RWPE2 (cell line): ENCODE measurements at regions not wholly inside any gene's neighbourhood (a gene's known extent, or its start where the extent isn't known, plus 50 kb on each side); places are given as distances from the start of the nearest gene placed in this dataset.
A peak's percentile ranks its signal among the peaks of the same experiment; 100 is the strongest.

Experiments
- ATAC-seq: fragments of 200-7000 bp; cut with Tn5 transposase; 3 replicates; pipeline ENCODE4 v1.9.1; 2021; ENCODE audit warnings: low read depth
- DNase-seq: peaks from one replicate; pipeline ENCODE4 v3.0.0-alpha.2; 2020; ENCODE audit warnings: low spot score
- H3K27ac ChIP-seq: fragments of 450-650 bp; 2 replicates; pipeline ENCODE4 v1.5.1; 2017; ENCODE audit warnings: mild to moderate bottlenecking; ENCODE audit not compliant: poor library complexity, severe bottlenecking
- H3K27me3 ChIP-seq: fragments of 250-450 bp; sonication (Bioruptor Pico); 2 replicates; pipeline ENCODE4 v1.5.1; 2021; ENCODE audit warnings: mild to moderate bottlenecking, moderate library complexity; ENCODE audit not compliant: insufficient read depth, poor library complexity, severe bottlenecking
- H3K36me3 ChIP-seq: fragments of 250-450 bp; sonication (Bioruptor Pico); 2 replicates; pipeline ENCODE4 v1.5.1; 2020; ENCODE audit warnings: low read depth, mild to moderate bottlenecking, moderate library complexity
- H3K4me1 ChIP-seq: fragments of 250-450 bp; sonication (Bioruptor Pico); 2 replicates; pipeline ENCODE4 v1.5.1; 2021; ENCODE audit warnings: mild to moderate bottlenecking, moderate library complexity; ENCODE audit not compliant: insufficient read depth, poor library complexity, severe bottlenecking
- H3K4me3 ChIP-seq: fragments of 250-450 bp; sonication (Bioruptor Pico); 2 replicates; pipeline ENCODE4 v1.5.1; 2021; ENCODE audit warnings: mild to moderate bottlenecking, moderate library complexity; ENCODE audit not compliant: severe bottlenecking
- H3K9me3 ChIP-seq: fragments of 250-450 bp; sonication (Bioruptor Pico); 2 replicates; pipeline ENCODE4 v1.5.1; 2021; ENCODE audit warnings: mild to moderate bottlenecking, moderate library complexity; ENCODE audit not compliant: severe bottlenecking
- CTCF ChIP-seq: fragments of 450-650 bp; IDR thresholded peaks from one replicate; pipeline ENCODE4 v1.5.1; 2017; ENCODE audit warnings: mild to moderate bottlenecking, moderate library complexity; ENCODE audit not compliant: poor library complexity, severe bottlenecking

- Histone ChIP-seq H3K27me3 (no peaks in the 10 kb centered on the region), H3K9me3 (no peaks in the 10 kb centered on the region), H3K4me3 (no peak overlapping the region), H3K4me1 (no peaks in the 10 kb centered on the region), H3K27ac (no peak overlapping the region), H3K36me3 (no peaks in the 10 kb centered on the region)
- no peak for TF ChIP-seq CTCF
- ATAC-seq = no peak
- DNase-seq = no peak
These were observed 738.7 kb upstream of the LMO3 start for GRCh38 chr12:17344649-17345048.

- ATAC-seq (no peak), DNase-seq (no peak)
- Histone ChIP-seq H3K4me3 (no peak overlapping the region), H3K27ac (no peak overlapping the region), H3K9me3 (no peaks in the 10 kb centered on the region), H3K27me3 (no peaks in the 10 kb centered on the region), H3K4me1 (no peaks in the 10 kb centered on the region), H3K36me3 (no peaks in the 10 kb centered on the region)
- TF ChIP-seq CTCF = no peak
These were observed 736.5 kb upstream of the LMO3 start for GRCh38 chr12:17342381-17342961.

- Histone ChIP-seq H3K27ac (no peak overlapping the region), H3K36me3 (no peaks in the 10 kb centered on the region), H3K27me3 (no peaks in the 10 kb centered on the region), H3K4me1 (peaks cover 8% of the 10 kb centered on the region), H3K9me3 (no peaks in the 10 kb centered on the region), H3K4me3 (no peak overlapping the region)
- DNase-seq (no peak), ATAC-seq (no peak)
- no peak for TF ChIP-seq CTCF
These were observed 729.5 kb upstream of the LMO3 start for GRCh38 chr12:17335487-17335886.

- H3K27me3 ChIP-seq = no peaks in the 10 kb centered on the region
- H3K4me3 ChIP-seq = no peak overlapping the region
- no peak overlapping the region for H3K27ac ChIP-seq
- no peak for TF ChIP-seq CTCF
- H3K9me3 ChIP-seq = no peaks in the 10 kb centered on the region
- no peak for DNase-seq
- ATAC-seq = no peak
- H3K4me1 ChIP-seq = peaks cover 8% of the 10 kb centered on the region
- no peaks in the 10 kb centered on the region for H3K36me3 ChIP-seq
These were observed 728.8 kb upstream of the LMO3 start for GRCh38 chr12:17334784-17335183.

- no peak overlapping the region for H3K27ac ChIP-seq
- H3K9me3 ChIP-seq = no peaks in the 10 kb centered on the region
- H3K4me3 ChIP-seq = no peak overlapping the region
- no peaks in the 10 kb centered on the region for H3K36me3 ChIP-seq
- H3K4me1 ChIP-seq = peaks cover 8% of the 10 kb centered on the region
- no peaks in the 10 kb centered on the region for H3K27me3 ChIP-seq
- DNase-seq = no peak
- TF ChIP-seq CTCF = no peak
- peak; percentile 53; the same call in 2 of the 3 replicates for ATAC-seq
These were observed 727.3 kb upstream of the LMO3 start for GRCh38 chr12:17333287-17333686.
